GM21526 (cell line): ENCODE measurements at regions not wholly inside any gene's neighbourhood (a gene's known extent, or its start where the extent isn't known, plus 50 kb on each side); places are given as distances from the start of the nearest gene placed in this dataset.

Source experiments
- ATAC-seq: cut with Tn5 transposase; IDR thresholded peaks from one replicate; pipeline ENCODE4 v1.9.1; 2021; ENCODE audit warnings: moderate library complexity; ENCODE audit not compliant: unreplicated experiment, low FRiP score

DNA sequence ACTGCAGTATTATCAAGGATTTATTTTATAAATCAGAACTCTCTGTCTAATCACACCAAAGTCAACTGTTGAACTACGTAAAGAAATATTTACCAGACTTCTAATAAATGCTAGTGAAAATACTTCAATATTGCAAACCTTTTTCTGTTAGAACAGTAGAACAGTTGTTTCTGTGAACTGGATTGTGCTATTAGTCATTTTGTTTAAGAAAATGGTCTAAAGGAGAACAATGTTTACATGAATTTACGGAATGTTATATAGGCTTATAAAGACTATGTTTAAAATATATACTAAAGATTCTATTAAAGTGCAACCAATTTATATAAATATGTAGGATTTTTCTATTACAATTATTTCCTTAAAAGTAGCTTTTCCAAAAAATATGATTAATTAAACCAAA is 471.4 kb downstream of the FSCB start:
- ATAC-seq: no peak

DNA sequence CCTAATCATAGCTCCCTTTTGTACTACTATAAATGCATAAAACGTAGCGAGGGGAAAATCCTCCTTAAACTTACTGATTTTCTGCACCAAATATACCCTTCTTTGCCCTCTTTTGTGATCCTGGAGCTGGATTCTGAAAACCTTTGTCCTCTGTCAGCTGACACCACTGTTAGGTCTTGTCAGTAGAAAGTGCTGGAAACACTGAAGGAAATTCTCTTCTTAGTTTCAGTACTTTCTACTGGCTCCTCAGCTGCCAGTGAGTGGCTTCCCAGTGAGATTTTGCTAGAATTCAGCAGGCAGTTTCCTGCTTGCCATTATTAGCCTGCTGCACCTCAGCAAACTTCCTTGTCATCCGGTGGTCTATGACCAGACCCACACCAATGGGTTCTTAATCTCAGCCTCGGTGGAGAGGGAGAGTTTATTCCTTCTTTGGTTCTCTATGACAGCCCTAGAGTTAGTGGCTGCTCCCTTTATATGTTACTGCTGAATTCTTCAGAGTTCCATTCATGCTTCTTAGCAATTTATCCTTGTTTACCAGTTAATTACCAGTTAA is 476.2 kb downstream of the FSCB start:
- ATAC-seq: no peak

DNA sequence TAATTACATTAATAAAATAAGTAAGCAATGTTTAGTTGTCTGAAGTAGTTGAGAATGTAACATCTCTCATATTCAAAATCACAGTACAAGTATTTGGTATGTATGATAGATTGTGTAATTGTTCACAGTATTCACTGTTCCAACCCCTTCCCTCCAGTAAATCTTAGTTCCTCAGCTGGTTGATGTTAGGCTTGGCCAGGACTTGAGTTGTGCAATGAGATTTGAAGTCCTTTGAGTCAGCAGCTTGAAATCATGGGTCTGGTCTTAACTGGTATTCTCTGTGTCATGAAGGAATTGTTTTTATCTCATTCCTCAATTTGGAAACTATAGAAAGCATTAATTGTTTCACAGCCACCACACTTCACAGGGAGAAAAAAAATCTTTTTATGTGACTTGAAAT is 477.1 kb downstream of the FSCB start:
- no peak for ATAC-seq

DNA sequence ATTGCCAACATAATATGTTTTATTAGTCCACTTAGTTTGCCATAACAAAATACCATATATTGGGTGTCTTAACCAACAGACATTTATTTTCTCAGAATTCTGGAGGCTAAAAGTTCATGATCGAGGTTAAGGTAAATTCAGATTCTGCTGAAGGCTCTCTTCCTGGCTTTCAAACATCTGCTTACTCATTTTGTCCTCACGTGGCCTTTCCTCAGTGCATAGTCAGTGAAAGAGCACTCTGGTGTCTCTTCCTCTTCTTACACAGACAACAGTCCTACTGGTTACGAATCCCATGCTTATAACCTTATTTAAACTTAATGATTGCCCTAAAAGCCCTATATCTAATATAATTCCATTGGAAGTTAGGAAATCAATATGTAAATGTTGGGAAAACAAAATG is 479.7 kb downstream of the FSCB start:
- no peak for ATAC-seq

DNA sequence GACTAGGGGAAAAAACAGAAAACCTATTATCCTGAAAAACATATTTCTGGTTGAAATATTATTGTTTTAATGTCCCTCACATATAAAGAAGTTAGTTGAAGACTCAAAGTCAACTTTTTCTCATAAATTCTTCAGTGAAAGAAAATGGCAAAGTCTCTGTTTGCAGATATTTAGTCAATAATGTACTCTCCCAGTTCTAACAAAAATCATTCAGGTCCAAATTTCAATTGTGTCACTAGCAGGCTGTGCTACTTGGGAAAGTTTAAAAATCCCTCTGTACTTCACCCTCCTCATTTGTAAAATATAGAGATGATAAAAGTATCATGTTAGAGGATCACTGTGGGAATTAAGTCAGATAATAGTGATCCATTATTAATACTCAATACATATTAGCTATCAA is 496.5 kb downstream of the FSCB start:
- no peak for ATAC-seq

DNA sequence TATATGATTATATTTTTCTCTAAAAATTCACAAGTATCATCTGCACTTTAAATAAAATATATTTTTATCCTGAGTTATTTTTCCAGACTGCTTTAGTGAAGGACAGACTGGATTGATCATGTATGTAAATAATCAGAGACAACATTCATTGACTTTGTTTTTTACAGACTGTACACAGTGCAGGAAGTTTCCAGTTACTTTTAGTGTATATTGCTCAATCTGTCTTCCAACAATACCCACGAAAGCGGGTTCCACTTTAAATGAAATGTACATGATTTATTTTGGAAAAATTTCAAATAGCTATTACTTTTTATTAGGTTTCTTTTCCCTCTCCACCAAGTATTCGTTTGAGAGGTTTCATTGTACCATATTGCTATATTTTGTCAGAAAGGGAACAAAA is 497.0 kb downstream of the FSCB start:
- no peak for ATAC-seq

DNA sequence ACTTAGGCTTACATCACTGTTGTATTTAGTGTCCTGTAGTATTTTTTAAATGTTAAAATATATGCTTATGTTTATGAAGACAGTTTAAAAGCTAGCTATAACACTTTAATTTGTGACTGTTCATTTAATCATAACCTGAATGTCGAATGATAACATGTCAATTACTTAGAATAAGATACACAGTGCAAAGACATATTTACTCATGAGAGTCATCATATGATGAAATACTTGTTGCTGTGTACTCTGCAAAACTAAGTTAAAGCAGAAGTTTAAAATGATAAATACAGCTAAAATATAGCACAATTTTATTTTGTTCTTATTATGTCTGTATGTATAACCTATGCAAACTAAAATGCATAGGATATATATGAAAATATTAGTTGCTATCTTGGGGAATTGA is 497.4 kb downstream of the FSCB start:
- ATAC-seq: no peak

DNA sequence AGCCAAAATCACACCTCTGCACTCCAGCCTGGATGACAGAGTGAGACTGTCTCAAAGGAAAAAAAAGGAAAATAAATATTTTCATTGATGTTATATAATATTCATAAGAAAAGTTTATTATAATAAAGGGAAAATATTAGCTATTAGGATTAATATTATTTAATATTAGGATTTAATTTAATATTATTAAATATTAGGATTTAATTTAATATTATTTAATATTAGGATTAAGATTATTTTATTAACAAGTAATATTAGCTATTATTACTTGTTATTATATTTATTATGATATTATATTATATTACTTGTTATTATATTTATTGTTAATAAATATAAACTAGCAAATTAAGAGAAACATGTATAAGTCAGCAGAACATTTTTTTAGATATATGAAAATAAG is 518.1 kb downstream of the FSCB start:
- no peak for ATAC-seq

DNA sequence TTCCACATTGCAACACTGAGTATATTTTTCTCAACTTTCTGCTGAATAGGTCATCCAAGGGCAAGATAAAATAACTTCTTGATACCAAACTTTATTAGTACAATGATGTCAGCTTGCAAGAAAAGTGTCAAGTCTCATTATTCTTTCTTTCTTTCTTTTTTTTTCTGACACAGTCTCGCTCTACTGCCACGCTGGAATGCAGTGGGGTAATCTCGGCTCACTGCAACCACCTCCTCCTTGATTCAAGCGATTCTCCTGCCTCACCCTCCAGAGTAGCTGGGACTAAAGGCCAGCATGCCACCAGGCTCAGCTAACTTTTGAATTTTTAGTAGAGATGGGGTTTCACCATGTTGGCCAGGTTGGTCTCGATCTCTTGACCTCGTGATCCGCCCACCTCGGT is 523.4 kb downstream of the FSCB start:
- ATAC-seq: no peak

DNA sequence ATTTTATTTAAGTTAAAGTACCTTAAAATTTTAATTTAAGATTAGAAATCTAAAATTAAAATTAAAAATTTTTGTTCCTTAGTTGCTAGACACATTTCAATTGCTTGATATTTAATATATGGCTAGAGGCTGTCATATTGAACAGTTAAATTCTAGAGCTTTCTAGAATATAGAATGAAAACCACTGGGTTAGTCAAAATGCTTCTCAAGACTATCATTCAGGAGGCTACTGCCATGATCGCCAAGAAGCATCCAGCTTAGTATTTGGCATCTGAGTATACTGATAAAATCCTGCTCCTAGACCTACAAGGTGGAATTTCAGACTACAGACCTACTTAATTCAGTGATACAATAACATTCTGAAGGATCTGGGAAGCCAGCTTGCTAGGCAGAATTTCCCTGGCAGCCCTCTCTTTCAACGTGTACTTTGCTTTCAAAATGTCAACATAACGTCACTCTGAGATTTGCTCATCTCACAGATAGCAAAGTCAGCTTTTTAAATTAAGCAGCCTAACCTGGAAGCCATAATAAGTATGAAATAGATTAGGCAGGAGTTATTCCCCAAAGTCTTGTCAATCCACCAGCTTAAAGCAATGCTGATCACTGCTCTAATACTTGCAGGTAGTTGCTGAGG is 525.8 kb downstream of the FSCB start:
- no peak for ATAC-seq

DNA sequence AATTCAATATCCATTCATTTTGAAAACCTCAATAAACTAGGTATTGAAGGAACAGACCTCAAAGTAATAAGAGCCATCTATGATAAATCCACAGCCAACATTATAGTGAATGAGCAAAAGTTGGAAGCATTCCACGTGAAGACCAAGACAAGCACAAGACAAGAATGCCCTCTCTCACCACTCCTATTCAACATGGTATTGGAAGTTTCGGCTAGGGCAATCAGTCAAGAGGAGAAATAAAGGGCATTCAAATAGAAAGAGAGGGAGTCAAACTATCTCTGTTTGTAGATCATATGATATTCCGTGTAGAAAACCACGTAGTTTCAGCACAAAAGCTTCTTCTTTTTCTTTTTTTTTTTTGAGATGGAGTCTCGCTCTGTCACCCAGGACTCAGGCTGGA is 550.3 kb downstream of the FSCB start:
- ATAC-seq: no peak

DNA sequence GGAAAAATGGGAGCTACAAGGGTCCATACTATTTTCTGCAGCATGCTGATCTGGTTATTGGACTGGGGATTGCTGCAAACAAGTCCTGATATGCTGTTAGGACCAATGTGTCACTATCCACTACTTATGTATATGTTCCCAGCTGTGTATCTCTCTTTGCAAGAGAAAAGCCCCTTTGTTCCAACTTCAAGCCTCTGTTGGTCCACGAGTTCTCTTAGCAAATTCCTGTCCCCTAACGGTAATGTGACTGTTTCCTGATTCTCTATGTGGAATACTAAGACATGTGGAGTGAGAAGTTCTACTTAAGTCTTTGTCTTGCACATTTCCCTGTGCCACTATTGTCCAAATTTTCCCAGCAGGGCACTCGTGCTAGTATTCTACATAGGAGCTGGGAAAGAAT is 557.7 kb downstream of the FSCB start:
- ATAC-seq: no peak

DNA sequence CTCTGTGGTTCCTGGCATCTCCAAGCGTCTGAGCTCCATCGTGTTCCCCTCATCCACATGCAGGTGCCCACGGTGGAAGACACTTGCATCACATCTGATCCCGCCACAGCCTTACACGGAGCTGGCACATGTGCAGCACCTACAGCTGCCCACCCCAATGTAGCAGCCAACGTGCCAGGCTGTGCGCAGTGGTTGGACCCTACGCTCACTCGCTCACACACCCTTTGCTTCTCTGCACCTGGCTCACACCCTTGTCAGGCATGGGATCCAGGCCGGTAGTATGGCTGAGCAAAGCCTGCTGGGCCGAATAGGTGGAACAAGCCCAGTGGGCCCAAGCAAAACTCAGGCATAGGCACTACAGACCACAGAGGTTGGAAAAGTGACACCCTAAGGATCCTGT is 567.2 kb downstream of the FSCB start:
- ATAC-seq: no peak

DNA sequence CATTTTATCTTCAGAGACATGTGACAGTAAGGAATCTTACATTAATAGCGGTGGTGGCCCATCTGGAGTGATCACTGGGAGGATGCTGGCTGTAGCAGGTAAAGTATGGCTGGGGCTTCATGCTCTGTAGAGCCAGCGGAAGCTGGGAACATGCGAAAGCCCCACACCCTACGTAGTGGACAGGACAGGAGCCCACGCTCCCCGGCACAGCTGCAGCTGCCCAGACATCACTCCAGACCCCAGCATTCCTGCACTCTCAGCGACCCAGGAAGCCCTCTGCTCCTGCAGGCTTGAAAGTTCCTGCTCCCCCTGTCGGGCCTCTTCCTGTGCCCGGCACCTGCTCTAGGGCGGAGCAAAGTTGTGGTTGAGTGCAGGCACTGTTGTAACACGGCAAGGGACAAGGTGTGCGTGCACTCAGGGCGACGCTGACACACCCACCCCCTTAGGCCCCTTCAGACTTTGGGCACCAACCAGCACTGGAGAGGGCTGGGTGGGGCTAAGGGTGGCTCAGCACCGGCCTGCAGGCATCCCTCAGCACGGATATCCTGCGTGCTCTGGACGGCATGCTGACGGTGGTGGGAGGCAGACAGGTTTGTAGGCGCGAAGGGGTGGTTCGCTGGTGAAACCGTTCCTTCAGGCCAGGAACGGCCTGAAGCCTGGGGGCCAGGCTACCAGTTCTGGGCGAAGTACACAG is 568.3 kb downstream of the FSCB start:
- ATAC-seq: no peak

DNA sequence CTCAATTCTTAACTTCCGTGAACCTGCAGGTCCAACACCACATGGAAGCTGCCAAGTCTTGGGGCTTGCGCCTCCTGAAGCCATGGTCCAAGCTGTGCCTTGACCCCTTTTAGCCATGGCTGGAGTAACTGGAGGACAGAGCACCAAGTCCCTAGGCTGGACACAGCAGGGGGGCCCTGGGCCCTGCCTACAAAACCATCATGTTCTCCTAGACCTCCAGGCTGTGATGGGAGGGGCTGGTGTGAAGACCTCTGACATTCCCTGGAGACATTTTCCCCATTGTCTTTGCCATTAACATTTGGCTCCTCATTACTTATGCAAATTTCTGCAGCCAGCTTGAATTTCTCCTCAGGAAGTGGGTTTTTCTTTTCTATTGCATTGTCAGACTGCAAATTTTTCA is 570.1 kb downstream of the FSCB start:
- no peak for ATAC-seq

DNA sequence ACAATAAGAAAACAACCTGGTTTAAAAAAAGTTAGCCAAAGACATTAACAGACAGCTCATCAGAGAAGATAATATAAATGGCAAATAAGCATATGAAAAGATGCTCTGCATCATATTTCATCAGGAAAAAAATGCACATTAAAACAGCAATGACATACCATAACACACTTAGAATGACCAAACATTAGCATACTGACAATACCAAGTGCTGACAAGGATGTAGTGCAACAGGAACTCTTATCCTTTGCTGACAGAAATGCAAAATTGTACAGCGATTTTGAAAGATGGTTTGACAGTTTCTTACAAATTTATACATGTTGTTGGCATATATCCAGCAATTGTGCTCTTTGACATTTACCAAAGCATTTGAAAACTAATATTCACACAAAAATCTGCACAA is 573.0 kb downstream of the FSCB start:
- no peak for ATAC-seq

DNA sequence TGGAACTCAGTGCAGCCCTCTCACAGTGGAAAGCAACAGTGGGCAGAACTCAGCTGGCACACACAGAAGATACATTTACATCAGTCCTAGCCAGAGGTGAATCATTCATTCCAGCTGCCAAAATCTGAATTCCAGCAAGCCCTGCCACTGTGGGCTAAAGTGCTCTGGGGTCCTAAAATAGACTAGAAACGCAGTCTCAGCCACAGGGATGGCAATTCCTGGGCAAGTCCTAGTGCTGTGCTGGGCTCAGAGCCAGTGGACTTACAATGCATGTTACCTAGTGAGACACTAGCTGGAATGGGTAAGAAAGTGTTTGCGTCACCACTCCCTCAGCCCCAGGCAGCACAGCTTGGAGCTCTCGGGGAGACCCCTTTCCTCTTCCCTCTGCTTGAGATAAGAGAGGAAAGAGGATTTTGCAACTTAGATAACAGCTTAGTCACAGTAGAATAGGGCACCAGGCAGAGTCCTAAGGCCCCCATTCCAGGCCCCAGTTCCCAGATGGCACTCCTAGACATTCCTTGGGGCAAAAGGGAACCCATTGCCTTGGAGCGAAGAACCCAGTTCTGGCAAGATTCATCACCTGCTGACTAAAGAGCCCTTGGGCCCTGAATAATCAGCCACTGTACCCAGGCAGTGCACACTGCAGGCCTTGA is 592.9 kb downstream of the FSCB start:
- ATAC-seq: no peak

DNA sequence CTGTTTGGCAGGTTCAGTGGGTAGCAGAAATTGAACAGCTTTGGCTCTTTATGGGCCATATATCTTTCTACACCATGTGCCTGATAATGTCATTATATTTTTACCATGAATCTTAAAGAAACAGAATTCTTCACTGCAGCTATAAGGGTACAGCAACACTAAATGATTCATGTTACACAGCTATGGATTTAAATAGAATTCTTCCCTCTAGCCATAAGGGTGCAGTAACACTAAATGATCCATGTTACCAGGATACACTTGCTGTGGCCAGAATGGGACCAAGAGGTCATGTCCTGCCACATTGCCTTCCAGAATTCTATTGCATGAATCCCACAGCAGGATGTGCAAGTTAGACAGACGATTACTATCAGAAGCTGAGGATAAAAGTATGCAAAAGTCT is 603.9 kb downstream of the FSCB start:
- no peak for ATAC-seq

DNA sequence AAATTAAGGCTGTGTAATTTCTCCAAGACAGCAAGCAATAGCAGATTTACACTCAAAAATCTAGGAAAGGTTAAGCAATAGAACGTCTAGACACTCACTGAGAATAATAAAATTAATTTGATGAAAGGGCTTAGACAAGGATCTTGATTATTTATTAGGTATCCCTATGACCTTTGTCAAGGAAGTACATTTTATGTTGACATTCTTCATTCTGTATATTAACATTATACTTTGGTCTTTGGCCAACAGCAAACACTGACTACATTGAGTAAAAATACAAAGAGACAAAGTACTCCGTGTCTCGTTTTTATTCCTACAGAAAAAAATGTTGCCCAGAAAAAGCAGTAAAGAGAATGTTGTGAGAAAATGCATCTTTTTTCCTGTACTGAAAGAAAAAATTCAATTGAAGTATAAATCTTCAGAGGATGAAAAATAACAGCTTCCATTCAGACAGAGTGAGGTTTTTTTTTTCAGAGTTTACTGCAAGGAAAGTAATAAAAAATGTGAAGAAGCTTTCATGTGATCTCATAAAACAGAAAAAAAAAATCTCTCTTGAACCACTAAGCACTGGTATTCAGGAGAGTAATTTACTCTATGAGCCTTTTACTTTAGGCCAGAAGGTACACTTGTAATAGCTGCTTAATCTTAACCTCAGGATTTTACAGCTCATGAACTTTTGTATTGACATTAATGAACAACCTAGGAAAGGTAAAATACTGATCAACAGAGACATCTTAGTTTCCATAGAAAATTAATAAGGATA is 605.0 kb downstream of the FSCB start:
- ATAC-seq: no peak

DNA sequence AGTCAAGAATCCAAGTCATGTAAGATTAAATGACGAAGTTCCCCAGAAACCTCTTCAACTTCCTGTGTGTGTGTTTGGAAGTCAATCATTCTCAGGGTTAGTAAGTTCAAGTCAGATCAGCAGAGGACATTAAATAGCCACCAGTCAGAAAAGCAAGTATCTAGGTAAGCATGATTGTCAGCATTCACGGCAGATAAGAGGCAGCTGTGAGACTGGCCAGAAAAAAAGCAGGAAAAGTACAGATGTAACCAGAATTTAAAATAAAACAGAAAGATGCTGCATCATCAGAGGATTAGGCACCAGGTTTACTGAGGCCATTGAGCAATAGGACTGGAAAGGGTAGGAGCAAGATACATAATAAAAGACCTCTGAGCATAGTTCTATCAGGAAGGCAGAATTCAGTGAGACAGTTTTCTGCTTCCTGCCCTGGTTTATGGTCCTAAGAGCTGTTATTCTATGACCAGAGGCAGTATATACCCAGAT is 606.9 kb downstream of the FSCB start:
- no peak for ATAC-seq

DNA sequence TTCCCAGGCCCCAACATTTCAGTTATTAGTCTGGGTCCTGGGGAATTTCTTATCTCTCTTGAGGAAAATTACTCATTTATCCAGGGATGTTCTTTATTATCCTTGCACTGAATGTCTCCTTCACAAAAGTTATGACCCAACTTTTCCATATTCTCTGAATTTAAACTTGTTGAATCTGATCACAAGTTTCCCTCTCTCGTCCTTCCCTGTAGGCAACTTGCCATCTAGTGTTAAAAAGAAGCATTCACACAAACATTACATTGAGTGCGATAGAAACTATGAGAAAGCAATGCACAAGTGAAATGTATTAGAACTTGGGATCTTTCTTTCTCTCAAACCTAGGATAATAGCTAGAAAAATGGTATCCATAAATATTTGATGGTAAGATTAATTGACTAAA is 608.4 kb downstream of the FSCB start:
- no peak for ATAC-seq
